DOHH2 (cell line): ENCODE measurements at regions not wholly inside any gene's neighbourhood (a gene's known extent, or its start where the extent isn't known, plus 50 kb on each side); places are given as distances from the start of the nearest gene placed in this dataset.
"Not testable (repeated sequence)": the region's sequence is repeated elsewhere in the genome, so short reads cannot be mapped to it uniquely, and the experiment has no call there.

Experiments used
- H3F3A ChIP-seq: fragments of 200-600 bp; sonication (generic), shearing (Covaris generic); 2 replicates; pipeline ENCODE4 v1.6.0; 2016; ENCODE audit warnings: antibody characterized with exemption, mild to moderate bottlenecking; ENCODE audit not compliant: control insufficient read depth, insufficient read depth
- H3K27ac ChIP-seq: fragments of 200-600 bp; sonication (generic); 2 replicates; pipeline ENCODE4 v1.5.1; 2014; ENCODE audit warnings: low read depth, mild to moderate bottlenecking, low read length, moderate library complexity
- H3K27me3 ChIP-seq: fragments of 200-600 bp; sonication (generic); 2 replicates; pipeline ENCODE4 v1.6.1; 2014; ENCODE audit warnings: mild to moderate bottlenecking, low read length, mixed read lengths; ENCODE audit not compliant: control insufficient read depth
- H3K36me3 ChIP-seq: fragments of 200-600 bp; sonication (generic); 2 replicates; pipeline ENCODE4 v1.6.1; 2014; ENCODE audit warnings: mild to moderate bottlenecking, low read length, moderate library complexity, mixed read lengths; ENCODE audit not compliant: control insufficient read depth
- H3K4me1 ChIP-seq: fragments of 200-600 bp; sonication (generic); 2 replicates; pipeline ENCODE4 v1.6.1; 2014; ENCODE audit warnings: mild to moderate bottlenecking, low read length, mixed read lengths; ENCODE audit not compliant: control insufficient read depth
- H3K4me2 ChIP-seq: fragments of 200-600 bp; sonication (generic); 2 replicates; pipeline ENCODE4 v1.6.0; 2014; ENCODE audit warnings: mild to moderate bottlenecking, low read length, moderate library complexity
- H3K4me3 ChIP-seq: fragments of 200-600 bp; sonication (generic); 2 replicates; pipeline ENCODE4 v1.5.1; 2014; ENCODE audit warnings: mild to moderate bottlenecking, low read length, mixed read lengths
- H3K79me2 ChIP-seq: fragments of 200-600 bp; sonication (generic); 2 replicates; pipeline ENCODE4 v1.6.1; 2014; ENCODE audit warnings: mild to moderate bottlenecking, low read length, mixed read lengths; ENCODE audit not compliant: control insufficient read depth
- H3K9me2 ChIP-seq: fragments of 200-600 bp; sonication (generic); replicated peaks from 2 replicates; pipeline ENCODE4 v1.6.1; 2014; ENCODE audit warnings: mild to moderate bottlenecking, low read length, mixed read lengths; ENCODE audit not compliant: control insufficient read depth
- H3K9me3 ChIP-seq: fragments of 200-600 bp; sonication (generic); 2 replicates; pipeline ENCODE4 v1.6.1; 2014; ENCODE audit warnings: antibody characterized with exemption, low read length, mixed read lengths; ENCODE audit not compliant: control insufficient read depth, insufficient read depth
- H4K20me1 ChIP-seq: fragments of 200-600 bp; sonication (generic); 2 replicates; pipeline ENCODE4 v1.6.0; 2014; ENCODE audit warnings: low read depth, mild to moderate bottlenecking, antibody characterized with exemption, low read length, moderate library complexity; ENCODE audit not compliant: control insufficient read depth, insufficient read depth
- EZH2phosphoT487 ChIP-seq: fragments of 200-600 bp; sonication (generic); IDR thresholded peaks from 2 replicates; pipeline ENCODE4 v1.6.1; 2017; ENCODE audit warnings: borderline replicate concordance, mild to moderate bottlenecking, antibody characterized with exemption, low read length, moderate library complexity, mixed read lengths
- TF ChIP-seq, protein P1 (sequence below): fragments of 200-600 bp; sonication (generic); IDR thresholded peaks from one replicate; pipeline ENCODE4 v1.5.1; 2014; ENCODE audit warnings: antibody characterized with exemption, mild to moderate bottlenecking, low read depth, low read length; ENCODE audit not compliant: poor library complexity, severe bottlenecking

DNA sequence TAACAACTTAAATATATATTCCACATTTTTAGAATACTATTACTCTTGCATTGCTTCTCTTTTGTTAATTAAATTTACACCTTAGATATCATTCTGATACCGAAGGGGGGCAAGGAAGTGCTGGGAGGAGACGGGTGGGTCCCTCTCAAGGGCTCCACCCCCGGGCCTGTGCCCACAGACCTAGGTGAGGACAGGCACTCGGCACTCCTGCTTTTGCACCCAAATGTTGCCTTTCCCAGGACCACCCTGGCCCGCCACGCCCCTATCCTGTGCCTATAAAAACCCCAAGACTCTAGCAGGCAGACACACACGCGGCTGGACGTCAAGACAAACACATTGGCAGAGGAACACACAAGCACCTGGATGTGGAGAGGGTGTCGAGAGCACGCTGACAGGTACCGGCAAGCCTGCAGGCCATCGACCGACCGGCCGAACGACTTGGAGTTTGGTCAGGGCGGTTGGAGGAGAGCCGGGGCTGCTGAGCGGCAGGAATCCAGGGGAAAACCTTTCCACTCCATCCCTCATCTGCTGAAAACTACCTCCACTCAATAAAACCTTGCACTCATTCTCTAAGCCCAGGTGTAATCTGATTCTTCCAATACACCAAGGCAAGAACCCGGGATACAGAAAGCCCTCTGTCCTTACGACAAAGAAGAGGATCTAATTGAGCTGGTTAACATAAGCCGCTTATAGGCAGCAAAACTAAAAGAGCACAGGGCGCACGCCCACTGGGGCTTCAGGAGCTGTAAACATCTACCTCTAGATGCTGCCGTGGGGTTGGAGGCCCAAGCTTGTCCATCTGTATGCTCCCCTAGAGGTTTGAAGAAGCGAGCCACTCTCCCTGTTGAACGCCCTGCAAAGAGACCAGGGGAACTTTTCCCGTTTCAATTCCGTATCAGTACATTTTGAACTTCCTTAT, 197.4 kb upstream of the PRSS16 start:
- no peak for TF ChIP-seq EZH2phosphoT487
- TF ChIP-seq, protein P1, sequence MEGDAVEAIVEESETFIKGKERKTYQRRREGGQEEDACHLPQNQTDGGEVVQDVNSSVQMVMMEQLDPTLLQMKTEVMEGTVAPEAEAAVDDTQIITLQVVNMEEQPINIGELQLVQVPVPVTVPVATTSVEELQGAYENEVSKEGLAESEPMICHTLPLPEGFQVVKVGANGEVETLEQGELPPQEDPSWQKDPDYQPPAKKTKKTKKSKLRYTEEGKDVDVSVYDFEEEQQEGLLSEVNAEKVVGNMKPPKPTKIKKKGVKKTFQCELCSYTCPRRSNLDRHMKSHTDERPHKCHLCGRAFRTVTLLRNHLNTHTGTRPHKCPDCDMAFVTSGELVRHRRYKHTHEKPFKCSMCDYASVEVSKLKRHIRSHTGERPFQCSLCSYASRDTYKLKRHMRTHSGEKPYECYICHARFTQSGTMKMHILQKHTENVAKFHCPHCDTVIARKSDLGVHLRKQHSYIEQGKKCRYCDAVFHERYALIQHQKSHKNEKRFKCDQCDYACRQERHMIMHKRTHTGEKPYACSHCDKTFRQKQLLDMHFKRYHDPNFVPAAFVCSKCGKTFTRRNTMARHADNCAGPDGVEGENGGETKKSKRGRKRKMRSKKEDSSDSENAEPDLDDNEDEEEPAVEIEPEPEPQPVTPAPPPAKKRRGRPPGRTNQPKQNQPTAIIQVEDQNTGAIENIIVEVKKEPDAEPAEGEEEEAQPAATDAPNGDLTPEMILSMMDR = no peak
- H4K20me1 ChIP-seq = no peaks in the 10 kb centered on the region
- no peaks in the 10 kb centered on the region for H3K36me3 ChIP-seq
- no peak overlapping the region for H3K4me3 ChIP-seq
- no peak overlapping the region for H3K27ac ChIP-seq
- no peaks in the 10 kb centered on the region for H3K4me1 ChIP-seq
- H3F3A ChIP-seq = no peaks in the 10 kb centered on the region
- H3K4me2 ChIP-seq = no peak overlapping the region
- no peaks in the 10 kb centered on the region for H3K79me2 ChIP-seq
- no peaks in the 10 kb centered on the region for H3K9me2 ChIP-seq
- H3K9me3 ChIP-seq = no peaks in the 10 kb centered on the region; the same call in 1 of the 2 replicates
- H3K27me3 ChIP-seq = no peaks in the 10 kb centered on the region

DNA sequence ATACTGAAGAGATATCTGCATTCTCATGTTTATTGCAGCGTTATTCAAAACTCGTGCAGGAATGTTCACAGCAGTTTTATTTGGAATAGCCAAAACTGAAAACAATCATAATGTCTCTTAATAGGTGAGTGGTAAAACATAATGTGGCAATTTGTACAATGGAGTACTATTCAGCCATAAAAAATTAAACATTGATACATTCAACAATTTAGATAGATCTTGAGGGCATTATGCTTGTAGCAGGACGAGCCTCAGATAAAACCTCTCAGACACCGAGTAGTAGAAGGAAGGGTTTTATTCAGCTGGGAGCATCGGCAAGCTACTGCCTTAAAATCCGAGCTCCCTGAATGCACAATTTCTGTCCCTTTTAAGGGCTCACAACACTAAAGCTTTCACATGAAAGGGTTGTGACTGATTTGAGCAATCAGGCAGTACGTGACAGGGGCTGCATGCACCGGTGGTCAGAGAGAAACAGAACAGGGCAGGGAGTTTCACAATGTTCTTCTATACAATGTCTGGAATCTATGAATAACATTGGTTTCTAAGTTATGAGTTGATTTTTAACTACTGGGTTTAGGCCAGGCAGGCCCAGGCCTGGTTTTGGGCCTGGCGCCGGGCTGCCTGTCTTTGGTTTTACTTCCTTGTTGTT, 195.3 kb upstream of the PRSS16 start:
- not testable (repeated sequence) for H3K4me3 ChIP-seq, H3K4me2 ChIP-seq, H3K27ac ChIP-seq, H3K36me3 ChIP-seq, H3F3A ChIP-seq, H3K4me1 ChIP-seq, H3K9me2 ChIP-seq, H3K27me3 ChIP-seq, H4K20me1 ChIP-seq, H3K79me2 ChIP-seq, H3K9me3 ChIP-seq

DNA sequence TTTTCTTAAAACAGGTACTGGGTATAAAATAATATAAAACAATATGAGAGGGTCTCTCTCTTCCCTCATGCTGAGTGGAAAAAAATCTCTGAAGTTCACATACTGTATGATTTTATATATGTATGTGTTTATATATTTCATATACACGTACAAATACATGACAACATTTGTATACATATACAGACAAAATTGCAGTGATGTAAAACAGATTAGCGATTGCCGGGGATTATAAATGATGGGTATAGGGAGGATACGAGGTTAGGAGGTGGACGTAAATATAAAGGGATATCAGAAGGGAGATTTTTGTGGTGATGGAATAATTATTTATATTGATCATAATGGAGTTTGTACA, 194.8 kb upstream of the PRSS16 start:
- H3F3A ChIP-seq = no peaks in the 10 kb centered on the region
- H3K79me2 ChIP-seq = no peaks in the 10 kb centered on the region
- no peaks in the 10 kb centered on the region; the same call in 1 of the 2 replicates for H3K27me3 ChIP-seq
- no peaks in the 10 kb centered on the region for H3K4me1 ChIP-seq
- no peak for TF ChIP-seq EZH2phosphoT487
- no peaks in the 10 kb centered on the region for H3K36me3 ChIP-seq
- H4K20me1 ChIP-seq = no peaks in the 10 kb centered on the region
- H3K4me2 ChIP-seq = no peak overlapping the region
- no peak overlapping the region for H3K4me3 ChIP-seq
- H3K27ac ChIP-seq = no peak overlapping the region
- no peaks in the 10 kb centered on the region; the same call in 1 of the 2 replicates for H3K9me3 ChIP-seq
- no peaks in the 10 kb centered on the region for H3K9me2 ChIP-seq

DNA sequence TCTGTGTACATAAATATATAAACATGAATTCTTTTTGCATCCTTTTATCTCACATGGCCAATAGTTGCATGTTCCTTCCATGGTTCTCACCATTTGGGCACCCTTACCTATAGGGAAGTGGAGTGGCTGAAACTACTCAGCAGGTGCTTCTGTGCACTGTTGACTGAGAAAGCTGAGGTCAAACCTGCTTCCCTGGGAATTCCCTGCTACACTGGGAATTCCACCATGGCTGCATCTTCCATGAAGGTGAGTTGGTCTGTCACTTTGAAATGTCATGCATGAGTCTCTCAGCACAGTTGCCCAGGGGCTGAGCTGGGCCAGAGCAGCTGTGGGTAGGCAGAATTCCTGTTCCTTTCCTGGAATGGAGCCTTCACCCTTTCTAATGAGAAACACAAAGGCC, 193.8 kb upstream of the PRSS16 start:
- H3F3A ChIP-seq = no peaks in the 10 kb centered on the region
- H3K27ac ChIP-seq = no peak overlapping the region
- H3K27me3 ChIP-seq = no peaks in the 10 kb centered on the region; the same call in 1 of the 2 replicates

More for the DNA sequence above, 193.8 kb upstream of the PRSS16 start:
- Histone ChIP-seq H4K20me1 (no peaks in the 10 kb centered on the region), H3K9me3 (no peaks in the 10 kb centered on the region; the same call in 1 of the 2 replicates), H3K4me1 (no peaks in the 10 kb centered on the region), H3K79me2 (no peaks in the 10 kb centered on the region), H3K4me2 (no peak overlapping the region), H3K9me2 (no peaks in the 10 kb centered on the region), H3K36me3 (no peaks in the 10 kb centered on the region), H3K4me3 (no peak overlapping the region)
- TF ChIP-seq EZH2phosphoT487 = no peak
- TF ChIP-seq, protein P1 = no peak
